Gastroesophageal sphincter (tissue), 3 donors: ENCODE measurements at regions not wholly inside any gene's neighbourhood (a gene's known extent, or its start where the extent isn't known, plus 50 kb on each side); places are given as distances from the start of the nearest gene placed in this dataset.

ENCODE experiments used
- POLR2A ChIP-seq, 2 donors: fragments of 450-650 bp; IDR thresholded peaks; one replicate each; pipeline ENCODE4 v1.6.1; 2017; ENCODE audit warnings: antibody characterized with exemption in 2 of 2, mild to moderate bottlenecking in 2 of 2, moderate library complexity in 1 of 2
- TF ChIP-seq, protein P1 (sequence below), 4 experiments: fragments of 200-600 bp in 2 of 4; fragments of 450-650 bp in 2 of 4; sonication (generic) in 1 of 4; IDR thresholded peaks; one replicate each; pipeline ENCODE4 v1.5.1; 2017 to 2019; ENCODE audit warnings: antibody characterized with exemption in 4 of 4, mild to moderate bottlenecking in 2 of 4, moderate library complexity in 2 of 4

DNA sequence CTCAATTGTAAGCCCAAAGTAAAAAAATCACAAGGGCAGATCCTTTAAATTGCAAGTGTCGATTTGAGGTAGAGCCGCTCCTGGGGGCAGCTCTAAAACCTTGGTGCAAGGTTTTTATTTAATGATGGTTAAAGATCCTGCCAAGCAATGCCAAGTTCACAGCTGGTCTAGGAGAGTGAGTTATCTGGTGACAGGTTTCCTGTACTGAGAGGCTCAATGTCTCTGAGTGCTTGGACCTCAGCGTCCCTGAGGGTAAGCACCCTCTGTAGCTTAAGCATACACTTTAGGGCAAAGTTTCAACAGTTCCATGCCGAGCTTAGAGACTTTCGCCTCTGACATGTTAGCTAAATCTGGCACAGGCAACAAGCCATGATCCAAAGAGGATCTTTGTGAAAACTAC is 119.8 kb upstream of the EGFLAM start:
- no peak for TF ChIP-seq POLR2A (IDR thresholded peaks at IDR 0.05)
- TF ChIP-seq, protein P1, sequence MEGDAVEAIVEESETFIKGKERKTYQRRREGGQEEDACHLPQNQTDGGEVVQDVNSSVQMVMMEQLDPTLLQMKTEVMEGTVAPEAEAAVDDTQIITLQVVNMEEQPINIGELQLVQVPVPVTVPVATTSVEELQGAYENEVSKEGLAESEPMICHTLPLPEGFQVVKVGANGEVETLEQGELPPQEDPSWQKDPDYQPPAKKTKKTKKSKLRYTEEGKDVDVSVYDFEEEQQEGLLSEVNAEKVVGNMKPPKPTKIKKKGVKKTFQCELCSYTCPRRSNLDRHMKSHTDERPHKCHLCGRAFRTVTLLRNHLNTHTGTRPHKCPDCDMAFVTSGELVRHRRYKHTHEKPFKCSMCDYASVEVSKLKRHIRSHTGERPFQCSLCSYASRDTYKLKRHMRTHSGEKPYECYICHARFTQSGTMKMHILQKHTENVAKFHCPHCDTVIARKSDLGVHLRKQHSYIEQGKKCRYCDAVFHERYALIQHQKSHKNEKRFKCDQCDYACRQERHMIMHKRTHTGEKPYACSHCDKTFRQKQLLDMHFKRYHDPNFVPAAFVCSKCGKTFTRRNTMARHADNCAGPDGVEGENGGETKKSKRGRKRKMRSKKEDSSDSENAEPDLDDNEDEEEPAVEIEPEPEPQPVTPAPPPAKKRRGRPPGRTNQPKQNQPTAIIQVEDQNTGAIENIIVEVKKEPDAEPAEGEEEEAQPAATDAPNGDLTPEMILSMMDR (IDR thresholded peaks at IDR 0.05): no peak
